MM.1S (cell line): ENCODE measurements at regions not wholly inside any gene's neighbourhood (a gene's known extent, or its start where the extent isn't known, plus 50 kb on each side); places are given as distances from the start of the nearest gene placed in this dataset.
"Not testable (repeated sequence)": the region's sequence is repeated elsewhere in the genome, so short reads cannot be mapped to it uniquely, and the experiment has no call there.

Source experiments
- DNase-seq: peaks from one replicate; pipeline ENCODE4 v3.0.0-alpha.2; 2015
- H2AFZ ChIP-seq: fragments of 300-600 bp; sonication (generic); 2 replicates; pipeline ENCODE4 v1.6.0; 2016; ENCODE audit warnings: antibody characterized with exemption, low read length
- H3F3A ChIP-seq: fragments of 300-600 bp; sonication (generic); 2 replicates; pipeline ENCODE4 v1.6.1; 2016; ENCODE audit warnings: mild to moderate bottlenecking, antibody characterized with exemption, low read length, moderate library complexity, mixed read lengths; ENCODE audit not compliant: insufficient read depth
- H3K27ac ChIP-seq: fragments of 300-600 bp; sonication (generic); 2 replicates; pipeline ENCODE4 v1.5.1; 2016; ENCODE audit warnings: mild to moderate bottlenecking, low read length
- H3K27me3 ChIP-seq: fragments of 300-600 bp; sonication (generic); replicated peaks from 2 replicates; pipeline ENCODE4 v1.6.0; 2016; ENCODE audit warnings: low read length; ENCODE audit not compliant: insufficient read depth
- H3K36me3 ChIP-seq: fragments of 300-600 bp; sonication (generic); replicated peaks from 2 replicates; pipeline ENCODE4 v1.6.1; 2016; ENCODE audit warnings: mild to moderate bottlenecking, low read length, mixed read lengths; ENCODE audit not compliant: insufficient read depth
- H3K4me1 ChIP-seq: fragments of 300-600 bp; sonication (generic); 2 replicates; pipeline ENCODE4 v1.6.1; 2016; ENCODE audit warnings: low read length, mixed read lengths
- H3K4me2 ChIP-seq: fragments of 300-600 bp; sonication (generic); 2 replicates; pipeline ENCODE4 v1.6.0; 2016; ENCODE audit warnings: low read depth, low read length
- H3K4me3 ChIP-seq: fragments of 300-600 bp; sonication (generic); 2 replicates; pipeline ENCODE4 v1.5.1; 2016; ENCODE audit warnings: low read length, mixed read lengths
- H3K79me2 ChIP-seq: fragments of 300-600 bp; sonication (generic); 2 replicates; pipeline ENCODE4 v1.6.1; 2016; ENCODE audit warnings: mixed run types, low read length, mixed read lengths
- H3K9ac ChIP-seq: fragments of 300-600 bp; sonication (generic); 2 replicates; pipeline ENCODE4 v1.6.1; 2016; ENCODE audit warnings: low read length, mixed read lengths
- H3K9me2 ChIP-seq: fragments of 300-600 bp; sonication (generic); replicated peaks from 2 replicates; pipeline ENCODE4 v1.6.1; 2016; ENCODE audit warnings: mild to moderate bottlenecking, low read length, mixed read lengths; ENCODE audit not compliant: insufficient read depth
- H3K9me3 ChIP-seq: fragments of 300-600 bp; sonication (generic); replicated peaks from 2 replicates; pipeline ENCODE4 v1.6.1; 2016; ENCODE audit warnings: mild to moderate bottlenecking, low read length, mixed read lengths; ENCODE audit not compliant: insufficient read depth
- H4K20me1 ChIP-seq: fragments of 300-600 bp; sonication (generic); 2 replicates; pipeline ENCODE4 v1.6.1; 2016; ENCODE audit warnings: mild to moderate bottlenecking, low read length, moderate library complexity, mixed read lengths; ENCODE audit not compliant: insufficient read depth

GRCh38 chr9:38927970-38928369 is 208.0 kb upstream of the FAM240B start:
- not testable (repeated sequence) for H3K4me3 ChIP-seq, H3K79me2 ChIP-seq, H3F3A ChIP-seq, H4K20me1 ChIP-seq, H3K9me2 ChIP-seq, H3K36me3 ChIP-seq, H3K4me2 ChIP-seq, H3K27me3 ChIP-seq, H3K9me3 ChIP-seq, H3K9ac ChIP-seq, H3K4me1 ChIP-seq, H2AFZ ChIP-seq, DNase-seq, H3K27ac ChIP-seq

DNA sequence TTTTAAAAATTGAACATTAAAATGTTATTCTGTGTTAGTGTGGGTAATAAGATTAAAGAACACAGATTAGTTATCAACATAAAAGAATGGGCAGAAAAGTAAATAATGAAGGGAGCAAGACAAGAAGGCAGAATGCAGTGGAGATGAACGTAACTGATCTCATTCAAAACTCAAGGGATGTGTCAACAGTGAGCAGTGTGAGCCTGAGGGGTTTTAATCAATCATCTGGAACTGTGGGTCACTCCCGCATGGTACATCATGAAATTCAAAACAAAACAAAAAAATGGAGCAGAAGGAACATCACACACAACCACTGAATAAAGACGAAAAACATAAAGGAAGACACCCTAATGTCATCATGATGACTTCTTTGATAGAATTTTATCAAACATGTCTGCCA is 206.6 kb upstream of the FAM240B start:
- not testable (repeated sequence) for H3K36me3 ChIP-seq, H3F3A ChIP-seq, H3K9me3 ChIP-seq, H3K27me3 ChIP-seq, H3K4me1 ChIP-seq, H3K4me3 ChIP-seq, H3K9ac ChIP-seq, DNase-seq, H2AFZ ChIP-seq, H3K9me2 ChIP-seq, H3K27ac ChIP-seq, H3K4me2 ChIP-seq, H4K20me1 ChIP-seq, H3K79me2 ChIP-seq

- H3K36me3 ChIP-seq, H3K27me3 ChIP-seq, H3K79me2 ChIP-seq, DNase-seq, H3K9me2 ChIP-seq, H3F3A ChIP-seq, H3K27ac ChIP-seq, H3K4me3 ChIP-seq, H4K20me1 ChIP-seq, H3K4me1 ChIP-seq, H2AFZ ChIP-seq, H3K4me2 ChIP-seq, H3K9ac ChIP-seq, H3K9me3 ChIP-seq: not testable (repeated sequence)
Observed at GRCh38 chr9:38921253-38921652, 201.3 kb upstream of the FAM240B start.

DNA sequence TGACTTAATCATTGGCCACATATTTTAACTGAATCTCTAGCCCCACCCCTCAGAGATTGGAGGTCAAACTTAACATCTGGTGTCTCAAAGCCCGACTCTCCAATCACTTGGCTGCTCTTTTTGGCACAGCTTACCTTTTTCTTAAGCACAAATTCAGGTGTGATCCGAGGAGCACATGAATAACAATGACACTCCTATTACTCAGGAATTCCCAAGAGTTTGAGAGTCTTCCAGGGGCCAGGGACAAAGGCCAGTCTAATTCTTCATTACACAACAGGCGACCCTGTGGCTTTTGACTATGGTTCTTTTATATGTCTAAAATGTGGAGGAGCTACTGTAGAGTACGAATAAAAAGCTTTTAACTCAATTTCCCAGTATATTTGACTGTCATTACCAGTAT is 190.7 kb upstream of the FAM240B start:
- not testable (repeated sequence) for DNase-seq, H3K4me2 ChIP-seq, H4K20me1 ChIP-seq, H3K9me3 ChIP-seq, H3K36me3 ChIP-seq, H2AFZ ChIP-seq, H3K27me3 ChIP-seq, H3K9ac ChIP-seq, H3K27ac ChIP-seq, H3F3A ChIP-seq, H3K4me1 ChIP-seq, H3K9me2 ChIP-seq, H3K4me3 ChIP-seq, H3K79me2 ChIP-seq

DNA sequence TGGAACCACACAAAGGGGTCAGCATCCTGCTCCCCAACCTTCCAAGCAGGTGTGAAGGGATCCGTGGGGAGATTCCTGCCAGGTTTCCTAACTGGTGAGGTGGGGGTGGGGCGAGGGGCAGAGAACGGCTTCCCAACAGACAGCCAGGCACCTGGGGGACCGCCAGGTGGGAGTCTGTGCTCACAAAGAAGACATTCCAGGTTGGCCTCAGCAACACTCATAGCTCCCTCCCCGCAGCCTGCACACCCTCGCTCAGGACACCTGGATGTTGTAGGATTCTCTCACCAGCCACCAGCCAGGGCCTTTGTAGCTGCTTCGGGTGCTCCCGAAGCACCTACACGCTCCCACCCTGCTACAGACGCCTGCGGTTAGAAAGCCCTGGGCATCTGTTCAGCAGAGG is 184.8 kb upstream of the FAM240B start:
- H3K79me2 ChIP-seq, H2AFZ ChIP-seq, H4K20me1 ChIP-seq, H3K9me2 ChIP-seq, DNase-seq, H3K27ac ChIP-seq, H3K9ac ChIP-seq, H3K9me3 ChIP-seq, H3K4me3 ChIP-seq, H3K36me3 ChIP-seq, H3F3A ChIP-seq, H3K4me2 ChIP-seq, H3K27me3 ChIP-seq, H3K4me1 ChIP-seq: not testable (repeated sequence)

GRCh38 chr9:38901534-38902177 is 181.7 kb upstream of the FAM240B start:
- not testable (repeated sequence) for DNase-seq, H3K27ac ChIP-seq, H3K79me2 ChIP-seq, H3K9ac ChIP-seq, H3K9me3 ChIP-seq, H2AFZ ChIP-seq, H3K9me2 ChIP-seq, H3K4me1 ChIP-seq, H3K36me3 ChIP-seq, H3F3A ChIP-seq, H3K4me3 ChIP-seq, H4K20me1 ChIP-seq, H3K27me3 ChIP-seq, H3K4me2 ChIP-seq

DNA sequence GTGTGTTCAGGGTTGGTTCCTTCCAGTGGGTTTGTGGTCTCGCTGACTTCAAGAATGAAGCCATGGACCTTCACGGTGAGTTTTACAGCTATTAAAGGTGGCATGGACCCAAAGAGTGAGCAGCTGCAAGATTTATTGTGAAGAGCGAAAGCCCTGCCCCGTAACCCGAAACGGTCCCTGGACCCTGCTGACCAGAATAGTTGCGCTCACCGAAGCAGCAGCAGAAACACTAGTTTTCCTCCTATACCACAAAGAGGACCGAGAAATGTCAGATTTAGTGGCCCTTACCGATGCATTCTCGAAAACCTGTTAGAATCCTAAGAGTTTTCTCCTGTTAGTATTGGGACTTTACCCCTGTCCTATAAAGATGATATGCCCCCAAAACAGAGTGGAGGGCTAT is 176.5 kb upstream of the FAM240B start:
- H3F3A ChIP-seq: not testable (repeated sequence)

GRCh38 chr9:38895227-38895626 is 175.3 kb upstream of the FAM240B start:
- DNase-seq, H3K9ac ChIP-seq, H3K9me2 ChIP-seq, H3K36me3 ChIP-seq, H3F3A ChIP-seq, H3K4me3 ChIP-seq, H3K79me2 ChIP-seq, H3K9me3 ChIP-seq, H2AFZ ChIP-seq, H3K27ac ChIP-seq, H3K27me3 ChIP-seq, H4K20me1 ChIP-seq, H3K4me2 ChIP-seq, H3K4me1 ChIP-seq: not testable (repeated sequence)

More for the DNA sequence above, 176.5 kb upstream of the FAM240B start:
- H3K27ac ChIP-seq, H3K9me3 ChIP-seq, H2AFZ ChIP-seq, H3K4me1 ChIP-seq, H3K4me3 ChIP-seq, DNase-seq, H4K20me1 ChIP-seq, H3K27me3 ChIP-seq, H3K4me2 ChIP-seq, H3K9ac ChIP-seq, H3K36me3 ChIP-seq, H3K9me2 ChIP-seq, H3K79me2 ChIP-seq: not testable (repeated sequence)
